H1 (cell line): ENCODE measurements at regions not wholly inside any gene's neighbourhood (a gene's known extent, or its start where the extent isn't known, plus 50 kb on each side); places are given as distances from the start of the nearest gene placed in this dataset.

Experiments
- CTCF ChIA-PET: fragments of 300-600 bp; sonication (Branson Sonifier 250); formaldehyde crosslinking; loops from one replicate; lab custom pipeline; 2021; ENCODE audit not compliant: partially characterized antibody; lab: Charles Lee
- POLR2A ChIA-PET: fragments of 300-600 bp; sonication (Branson Sonifier 250); formaldehyde crosslinking; loops from one replicate; lab custom pipeline; 2021; ENCODE audit warnings: inconsistent platforms; ENCODE audit not compliant: partially characterized antibody; lab: Charles Lee
- DNase-seq, 2 experiments: peaks; one replicate each; pipeline versions ENCODE4 v3.0.0 to v3.0.0-alpha.2; 2010 to 2022; ENCODE audit warnings: low spot score in 2 of 2, low read depth in 1 of 2, mixed read lengths in 1 of 2
- FAIRE-seq: peaks from 2 replicates; lab custom pipeline; 2011; peaks lifted over from hg19 to GRCh38; lab: Jason Lieb, UNC
- H2AFZ ChIP-seq: 2 replicates; pipeline ENCODE4 v1.8.1; 2012; ENCODE audit warnings: low read length, inconsistent platforms
- H2AK5ac ChIP-seq: 2 replicates; pipeline ENCODE4 v1.6.1; 2013; ENCODE audit warnings: low read depth, low read length
- H2BK120ac ChIP-seq: replicated peaks from 2 replicates; pipeline ENCODE3; 2013; ENCODE audit warnings: low read depth, low read length, inconsistent platforms
- H2BK12ac ChIP-seq: 2 replicates; pipeline ENCODE4 v1.6.1; 2013; ENCODE audit warnings: low read depth, low read length
- H2BK15ac ChIP-seq: 2 replicates; pipeline ENCODE4 v1.6.1; 2013; ENCODE audit warnings: low read length
- H2BK20ac ChIP-seq: 2 replicates; pipeline ENCODE4 v1.6.1; 2013; ENCODE audit warnings: low read length
- H2BK5ac ChIP-seq: 2 replicates; pipeline ENCODE4 v1.6.1; 2013; ENCODE audit warnings: low read depth, low read length
- H3K14ac ChIP-seq: 2 replicates; pipeline ENCODE4 v1.6.1; 2013; ENCODE audit warnings: inconsistent platforms; ENCODE audit not compliant: insufficient read length
- H3K18ac ChIP-seq: 2 replicates; pipeline ENCODE4 v1.6.1; 2013; ENCODE audit warnings: low read length; ENCODE audit errors: extremely low read depth
- H3K23ac ChIP-seq: 2 replicates; pipeline ENCODE4 v1.6.1; 2013; ENCODE audit warnings: inconsistent platforms; ENCODE audit not compliant: insufficient read length
- H3K23me2 ChIP-seq: 2 replicates; pipeline ENCODE4 v1.6.1; 2013; ENCODE audit warnings: low read depth, low read length
- H3K27ac ChIP-seq: 2 replicates; pipeline ENCODE4 v1.6.1; 2011; ENCODE audit warnings: low read depth, low read length, inconsistent platforms
- H3K27me3 ChIP-seq, 4 experiments: replicated peaks in 1 of 4; 1 replicate in 1 of 4; 2 replicates in 3 of 4; pipeline versions ENCODE4 v1.6.1 to v1.8.1; 2011 to 2013; ENCODE audit warnings: low read length in 3 of 4, mild to moderate bottlenecking in 3 of 4, inconsistent platforms in 2 of 4, mixed read lengths in 2 of 4, moderate library complexity in 1 of 4; ENCODE audit not compliant: control insufficient read depth in 3 of 4, insufficient read depth in 3 of 4; ENCODE audit errors: extremely low read depth in 1 of 4
- H3K36me3 ChIP-seq, 4 experiments: 2 replicates each; pipeline versions ENCODE4 v1.6.1 to v1.8.1; 2011 to 2013; ENCODE audit warnings: mild to moderate bottlenecking in 4 of 4, low read length in 3 of 4, moderate library complexity in 2 of 4, control low read depth in 1 of 4, inconsistent platforms in 1 of 4; ENCODE audit not compliant: insufficient read depth in 4 of 4, control insufficient read depth in 2 of 4
- H3K4ac ChIP-seq: replicated peaks from 2 replicates; pipeline ENCODE3; 2013; ENCODE audit warnings: low read length, low read depth, mixed read lengths, inconsistent platforms; ENCODE audit not compliant: insufficient read length
- H3K4me1 ChIP-seq, 4 experiments: replicated peaks in 1 of 4; 1 replicate in 1 of 4; 2 replicates in 3 of 4; pipeline versions ENCODE4 v1.6.1 to v1.8.1; 2011 to 2013; ENCODE audit warnings: low read length in 3 of 4, inconsistent platforms in 2 of 4, mixed read lengths in 1 of 4; ENCODE audit not compliant: insufficient read depth in 4 of 4, control insufficient read depth in 3 of 4
- H3K4me2 ChIP-seq, 2 experiments: 2 replicates each; pipeline versions ENCODE4 v1.6.1 to v1.8.1; 2011 to 2013; ENCODE audit warnings: low read depth in 2 of 2, low read length in 2 of 2, control low read depth in 1 of 2, inconsistent platforms in 1 of 2, mild to moderate bottlenecking in 1 of 2; ENCODE audit not compliant: insufficient read depth in 1 of 2
- H3K4me3 ChIP-seq, 4 experiments: fragments of 200-600, 300-600 bp in 1 of 4; sonication (generic), shearing (Covaris generic), sonication (Bioruptor Twin) in 1 of 4; 2 replicates each; pipeline versions ENCODE4 v1.5.1 to v1.8.1; 2011 to 2016; ENCODE audit warnings: low read length in 4 of 4, low read depth in 3 of 4, control low read depth in 2 of 4, inconsistent platforms in 2 of 4, mild to moderate bottlenecking in 2 of 4, mixed read lengths in 1 of 4, moderate library complexity in 1 of 4; ENCODE audit not compliant: insufficient read depth in 2 of 4; ENCODE audit errors: extremely low read depth in 1 of 4
- H3K56ac ChIP-seq: replicated peaks from 2 replicates; pipeline ENCODE3; 2013; ENCODE audit warnings: low read depth, mild to moderate bottlenecking, mixed read lengths, low read length, inconsistent platforms; ENCODE audit not compliant: insufficient read length
- H3K79me1 ChIP-seq: 2 replicates; pipeline ENCODE4 v1.6.1; 2013; ENCODE audit warnings: low read depth, low read length, control low read depth
- H3K79me2 ChIP-seq, 2 experiments: 2 replicates each; pipeline versions ENCODE4 v1.6.1 to v1.8.1; 2012 to 2013; ENCODE audit warnings: low read length in 2 of 2, mild to moderate bottlenecking in 2 of 2, inconsistent platforms in 1 of 2; ENCODE audit not compliant: insufficient read depth in 2 of 2, control insufficient read depth in 1 of 2
- H3K9ac ChIP-seq, 4 experiments: replicated peaks in 1 of 4; 1 replicate in 1 of 4; 2 replicates in 3 of 4; pipeline versions ENCODE4 v1.6.1 to v1.8.1; 2011 to 2013; ENCODE audit warnings: low read depth in 3 of 4, low read length in 3 of 4, control low read depth in 2 of 4, mild to moderate bottlenecking in 2 of 4, moderate library complexity in 2 of 4, inconsistent platforms in 1 of 4; ENCODE audit errors: extremely low read depth in 1 of 4
- H3K9me3 ChIP-seq, 2 experiments: 2 replicates each; pipeline versions ENCODE4 v1.6.1 to v1.8.1; 2012 to 2013; ENCODE audit warnings: mild to moderate bottlenecking in 2 of 2, moderate library complexity in 2 of 2, control low read depth in 1 of 2, inconsistent platforms in 1 of 2, low read depth in 1 of 2, low read length in 1 of 2, mixed read lengths in 1 of 2; ENCODE audit not compliant: insufficient read depth in 2 of 2
- H4K20me1 ChIP-seq, 2 experiments: replicated peaks in 1 of 2; 2 replicates each; pipeline versions ENCODE3 to v1.8.1; 2011 to 2013; ENCODE audit warnings: inconsistent platforms in 2 of 2, low read length in 2 of 2, mild to moderate bottlenecking in 1 of 2; ENCODE audit not compliant: insufficient read depth in 2 of 2, control insufficient read depth in 1 of 2
- H4K5ac ChIP-seq: 2 replicates; pipeline ENCODE4 v1.6.1; 2013; ENCODE audit warnings: low read length, low read depth, mixed read lengths, inconsistent platforms; ENCODE audit not compliant: insufficient read length
- H4K8ac ChIP-seq: 2 replicates; pipeline ENCODE4 v1.8.0; 2013; ENCODE audit warnings: mild to moderate bottlenecking, moderate library complexity, low read length, inconsistent platforms; ENCODE audit not compliant: insufficient read depth; ENCODE audit errors: extremely low read depth
- H4K91ac ChIP-seq: replicated peaks from 2 replicates; pipeline ENCODE3; 2013; ENCODE audit warnings: low read length, mixed read lengths, inconsistent platforms; ENCODE audit not compliant: insufficient read length
- CBX5 ChIP-seq: fragments of 300-800, 300-1000 bp; sonication (generic); IDR thresholded peaks from 2 replicates; pipeline ENCODE4 v1.7.1; 2016; ENCODE audit warnings: antibody characterized with exemption, low read length, low read depth
- EP300 ChIP-seq, 2 experiments: IDR thresholded peaks; 1 replicate in 1 of 2; 2 replicates in 1 of 2; pipeline ENCODE4 v1.6.1; 2011 to 2012; ENCODE audit warnings: low read depth in 2 of 2, low read length in 2 of 2, mild to moderate bottlenecking in 2 of 2, borderline replicate concordance in 1 of 2, inconsistent platforms in 1 of 2, moderate library complexity in 1 of 2
- WGBS, 2 experiments: shearing (Covaris generic) in 1 of 2; methylation state at CpG; one replicate each; pipeline versions ENCODE4 v1.1.6 to v1.1.7; 2013 to 2015; ENCODE audit warnings: low lambda C conversion rate in 2 of 2, mixed read lengths in 2 of 2, inconsistent platforms in 1 of 2, low coverage in 1 of 2, missing lambda C conversion rate in 1 of 2; ENCODE audit not compliant: insufficient replicate concordance in 2 of 2, insufficient coverage in 1 of 2, insufficient read length in 1 of 2; ENCODE audit errors: extremely low coverage in 1 of 2, missing lambda C conversion rate in 1 of 2; 5-methylcytosine and 5-hydroxymethylcytosine counted together

- no peak overlapping the region for H2BK12ac ChIP-seq
- no peaks in the 10 kb centered on the region for H3K23me2 ChIP-seq
- H3K18ac ChIP-seq, result no peak overlapping the region
- H3K4me2 ChIP-seq, result no peak overlapping the region
- H2AFZ ChIP-seq, result peak overlapping the region; percentile 62; the same call in 1 of the 2 replicates
- no peak overlapping the region for H2BK20ac ChIP-seq
- H2BK5ac ChIP-seq, result no peak overlapping the region; the same call in 1 of the 2 replicates
- H3K14ac ChIP-seq, result no peak overlapping the region
- H3K56ac ChIP-seq, result no peak overlapping the region
- 94% methylated on average over 17 of the region's 17 CpGs; no CpG with 5 or more reads in 1 of the 2 experiments for WGBS, 2 experiments
- no peaks in the 10 kb centered on the region for H3K36me3 ChIP-seq
- ChIA-PET CTCF (no interaction called here), POLR2A (no interaction called here)
- no peak overlapping the region for H4K5ac ChIP-seq
- DNase-seq (no peak), FAIRE-seq (no peak)
- H3K4me3 ChIP-seq, result no peak overlapping the region
- H3K4ac ChIP-seq, result no peak overlapping the region
- H3K79me2 ChIP-seq, result no peaks in the 10 kb centered on the region
- no peak overlapping the region for H3K23ac ChIP-seq
- no peaks in the 10 kb centered on the region for H4K20me1 ChIP-seq
- H2AK5ac ChIP-seq, result no peak overlapping the region
- no peaks in the 10 kb centered on the region for H3K79me1 ChIP-seq
- no peak for TF ChIP-seq EP300 (IDR thresholded peaks at IDR 0.05; ENCODE audit: borderline replicate concordance in 1 of 2, low read depth in 2 of 2, low read length in 2 of 2)
- TF ChIP-seq CBX5, result no peak
- H3K4me1 ChIP-seq, result no peaks in the 10 kb centered on the region
- no peak overlapping the region for H2BK15ac ChIP-seq
- H3K9ac ChIP-seq, result no peak overlapping the region
- no peak overlapping the region for H4K8ac ChIP-seq
- H3K27ac ChIP-seq, result no peak overlapping the region
- no peaks in the 10 kb centered on the region for H3K9me3 ChIP-seq
- H2BK120ac ChIP-seq, result no peak overlapping the region
- no peak overlapping the region for H4K91ac ChIP-seq
- no peaks in the 10 kb centered on the region for H3K27me3 ChIP-seq
Observed at GRCh38 chr1:189336115-189337100, 1141.3 kb downstream of the BRINP3 start.
